GM23248 (cell line): ENCODE measurements at regions not wholly inside any gene's neighbourhood (a gene's known extent, or its start where the extent isn't known, plus 50 kb on each side); places are given as distances from the start of the nearest gene placed in this dataset.

ENCODE experiments used
- EZH2 ChIP-seq: fragments of 200-600 bp; sonication (generic); IDR thresholded peaks from 2 replicates; pipeline ENCODE4 v1.6.1; 2018; ENCODE audit warnings: antibody characterized with exemption, mild to moderate bottlenecking; ENCODE audit not compliant: insufficient read depth, poor library complexity, severe bottlenecking
- EZH2phosphoT487 ChIP-seq: fragments of 200-600 bp; sonication (generic); IDR thresholded peaks from 2 replicates; pipeline ENCODE4 v1.6.1; 2018; ENCODE audit warnings: antibody characterized with exemption, moderate library complexity, mild to moderate bottlenecking, low read depth; ENCODE audit not compliant: insufficient read depth

- TF ChIP-seq EZH2, result no peak
- TF ChIP-seq EZH2phosphoT487, result no peak
Observed at GRCh38 chr5:87156631-87157030, 111.1 kb upstream of the RASA1 start.
